ENCODE measurements at regions not wholly inside any gene's neighbourhood (a gene's known extent, or its start where the extent isn't known, plus 50 kb on each side); places are given as distances from the start of the nearest gene placed in this dataset.

GRCh38 chr7:12865593-12865992, 178.2 kb downstream of the ARL4A start:
- peaks cover 5% of the 10 kb centered on the region for H3K27me3 Mint-ChIP-seq (ENCODE audit: unreplicated experiment)
- no peak for DNase-seq
- no peak overlapping the region for H3K4me3 Mint-ChIP-seq (ENCODE audit: unreplicated experiment)
- H3K9me3 Mint-ChIP-seq (ENCODE audit: unreplicated experiment), result no peaks in the 10 kb centered on the region
- no peak overlapping the region for H3K27ac Mint-ChIP-seq (ENCODE audit: unreplicated experiment)
- H3K4me1 Mint-ChIP-seq (ENCODE audit: low read depth, unreplicated experiment), result peaks cover 4% of the 10 kb centered on the region
- TF ChIP-seq CTCF (IDR thresholded peaks at IDR 0.05; ENCODE audit: partially characterized antibody, unreplicated experiment), result no peak
- H3K36me3 Mint-ChIP-seq (ENCODE audit: unreplicated experiment), result no peaks in the 10 kb centered on the region

GRCh38 chr7:12866207-12866606, 178.8 kb downstream of the ARL4A start:
- no peaks in the 10 kb centered on the region for H3K9me3 Mint-ChIP-seq (ENCODE audit: unreplicated experiment)
- H3K4me3 Mint-ChIP-seq (ENCODE audit: unreplicated experiment), result no peak overlapping the region
- H3K27ac Mint-ChIP-seq (ENCODE audit: unreplicated experiment), result no peak overlapping the region
- no peak for TF ChIP-seq CTCF (IDR thresholded peaks at IDR 0.05; ENCODE audit: partially characterized antibody, unreplicated experiment)
- no peaks in the 10 kb centered on the region for H3K36me3 Mint-ChIP-seq (ENCODE audit: unreplicated experiment)
- peaks cover 3% of the 10 kb centered on the region for H3K4me1 Mint-ChIP-seq (ENCODE audit: low read depth, unreplicated experiment)
- H3K27me3 Mint-ChIP-seq (ENCODE audit: unreplicated experiment), result peaks cover 5% of the 10 kb centered on the region
- no peak for DNase-seq

DNA sequence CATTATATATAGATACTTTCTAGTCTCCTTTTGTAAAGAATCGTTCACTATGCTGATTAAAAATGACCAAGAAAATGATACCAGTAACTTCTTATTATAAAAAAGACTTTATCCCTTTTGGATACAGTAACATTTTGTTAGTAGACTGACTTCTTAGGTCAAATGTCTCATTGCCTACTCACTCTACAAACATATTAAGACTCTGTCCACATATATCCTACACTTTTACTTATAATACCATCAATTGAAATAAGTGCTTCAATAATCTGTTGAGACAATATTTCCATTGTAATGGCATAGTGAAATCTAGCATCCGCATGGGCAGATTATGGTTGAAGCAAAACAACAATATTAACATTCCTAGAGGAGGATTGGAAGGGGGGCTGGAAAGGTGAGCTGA, 180.6 kb downstream of the ARL4A start:
- no peak overlapping the region for H3K4me3 Mint-ChIP-seq (ENCODE audit: unreplicated experiment)
- no peaks in the 10 kb centered on the region for H3K36me3 Mint-ChIP-seq (ENCODE audit: unreplicated experiment)
- no peak overlapping the region for H3K27ac Mint-ChIP-seq (ENCODE audit: unreplicated experiment)
- no peak for DNase-seq
- TF ChIP-seq CTCF (IDR thresholded peaks at IDR 0.05; ENCODE audit: partially characterized antibody, unreplicated experiment), result no peak
- H3K4me1 Mint-ChIP-seq (ENCODE audit: low read depth, unreplicated experiment), result no peaks in the 10 kb centered on the region
- H3K9me3 Mint-ChIP-seq (ENCODE audit: unreplicated experiment), result no peaks in the 10 kb centered on the region
- peaks cover 3% of the 10 kb centered on the region for H3K27me3 Mint-ChIP-seq (ENCODE audit: unreplicated experiment)

DNA sequence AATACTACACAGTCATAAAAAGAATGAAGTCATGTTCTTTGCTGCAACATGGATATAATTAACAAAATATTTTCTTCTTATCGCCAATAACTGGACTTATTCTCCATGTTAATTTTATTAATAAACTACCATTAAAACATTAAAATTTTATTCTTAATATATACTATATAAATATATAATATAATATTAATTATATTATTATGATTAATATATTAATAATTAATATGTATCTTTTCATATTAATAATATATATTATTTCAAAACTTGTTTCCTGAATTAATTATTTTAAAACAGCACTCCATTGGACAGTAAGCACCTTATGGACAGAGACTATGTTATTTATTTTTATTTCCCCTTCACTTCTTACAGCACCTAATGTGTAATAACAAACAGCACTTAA, 182.8 kb downstream of the ARL4A start:
- Mint-ChIP-seq H3K4me1 (ENCODE audit: low read depth, unreplicated experiment) (no peaks in the 10 kb centered on the region), H3K36me3 (ENCODE audit: unreplicated experiment) (no peaks in the 10 kb centered on the region), H3K27ac (ENCODE audit: unreplicated experiment) (no peak overlapping the region), H3K27me3 (ENCODE audit: unreplicated experiment) (peaks cover 1% of the 10 kb centered on the region), H3K9me3 (ENCODE audit: unreplicated experiment) (no peaks in the 10 kb centered on the region), H3K4me3 (ENCODE audit: unreplicated experiment) (no peak overlapping the region)
- DNase-seq, result no peak
- TF ChIP-seq CTCF (IDR thresholded peaks at IDR 0.05; ENCODE audit: partially characterized antibody, unreplicated experiment), result no peak

GRCh38 chr7:12872487-12872886, 185.1 kb downstream of the ARL4A start:
- H3K27ac Mint-ChIP-seq (ENCODE audit: unreplicated experiment), result no peak overlapping the region
- H3K4me3 Mint-ChIP-seq (ENCODE audit: unreplicated experiment), result no peak overlapping the region
- H3K4me1 Mint-ChIP-seq (ENCODE audit: low read depth, unreplicated experiment), result no peaks in the 10 kb centered on the region
- H3K27me3 Mint-ChIP-seq (ENCODE audit: unreplicated experiment), result peaks cover under 1% of the 10 kb centered on the region
- DNase-seq, result no peak
- H3K36me3 Mint-ChIP-seq (ENCODE audit: unreplicated experiment), result no peaks in the 10 kb centered on the region
- no peak for TF ChIP-seq CTCF (IDR thresholded peaks at IDR 0.05; ENCODE audit: partially characterized antibody, unreplicated experiment)
- no peaks in the 10 kb centered on the region for H3K9me3 Mint-ChIP-seq (ENCODE audit: unreplicated experiment)
